Mucosa of descending colon (tissue), 3 donors: ENCODE measurements at regions not wholly inside any gene's neighbourhood (a gene's known extent, or its start where the extent isn't known, plus 50 kb on each side); places are given as distances from the start of the nearest gene placed in this dataset.

Experiments
- ATAC-seq: fragments of 200-7000 bp; cut with Tn5 transposase; one replicate; pipeline ENCODE4 v1.9.1; 2020; ENCODE audit warnings: mild to moderate bottlenecking, moderate library complexity
- DNase-seq, 3 donors: peaks; one replicate each; pipeline ENCODE4 v3.0.0-alpha.2; 2020
- H3K36me3 ChIP-seq: fragments of 200-600 bp; one replicate; pipeline ENCODE4 v1.8.0; 2021; ENCODE audit warnings: low read depth, mild to moderate bottlenecking
- H3K4me1 ChIP-seq: fragments of 200-600 bp; one replicate; pipeline ENCODE4 v1.8.0; 2021; ENCODE audit warnings: low read depth, mild to moderate bottlenecking
- H3K4me3 ChIP-seq: fragments of 200-600 bp; one replicate; pipeline ENCODE4 v1.8.0; 2021; ENCODE audit warnings: mild to moderate bottlenecking
- H3K9me3 ChIP-seq: fragments of 200-600 bp; one replicate; pipeline ENCODE4 v1.8.0; 2021; ENCODE audit warnings: mild to moderate bottlenecking
- intact Hi-C, 2 donors: fragments of 100-400 bp; cut with DNase I in 1 of 2; cut with micrococcal nuclease in 1 of 2; formaldehyde crosslinking; loops; one replicate each; pipeline versions ENCODE4 v1.11.0 to v1.11.1; 2022; cut with DNase I, micrococcal nuclease
- TF ChIP-seq, protein P1 (sequence below): fragments of 200-600 bp; IDR thresholded peaks from one replicate; pipeline ENCODE4 v1.8.0; 2022; ENCODE audit warnings: antibody characterized with exemption, mild to moderate bottlenecking
- donor health status: DM: no; HTN: no; CAD: no; lungs with moderate emphysema.
- donor health status: DM: no; HTN: no; CAD: no.
- donor health status: DM: no; HTN: yes; CAD: no.

DNA sequence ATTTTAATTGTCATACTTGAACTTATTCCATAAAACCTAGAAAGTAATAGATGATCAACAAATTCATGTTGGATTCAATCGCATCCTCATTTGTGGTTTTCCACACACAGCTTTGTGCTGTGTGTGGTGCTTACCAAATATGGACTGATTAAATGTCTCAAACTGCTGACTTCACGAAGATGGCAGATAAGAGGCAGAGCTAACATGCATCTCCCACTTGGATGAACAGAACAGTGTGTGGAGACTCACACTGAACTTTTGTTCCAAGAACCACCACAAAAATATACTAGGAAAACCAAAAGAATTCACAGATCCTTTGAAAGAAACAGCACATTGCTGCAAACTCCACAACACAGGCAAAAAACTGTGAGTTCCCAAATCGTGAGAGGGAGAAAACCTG lies 603.7 kb downstream of the TENT5A start:
- intact Hi-C loops, result no loop called here
- peaks cover 7% of the 10 kb centered on the region for H3K9me3 ChIP-seq
- ATAC-seq (no peak), DNase-seq (no peak)
- H3K4me1 ChIP-seq, result no peaks in the 10 kb centered on the region
- TF ChIP-seq, protein P1, sequence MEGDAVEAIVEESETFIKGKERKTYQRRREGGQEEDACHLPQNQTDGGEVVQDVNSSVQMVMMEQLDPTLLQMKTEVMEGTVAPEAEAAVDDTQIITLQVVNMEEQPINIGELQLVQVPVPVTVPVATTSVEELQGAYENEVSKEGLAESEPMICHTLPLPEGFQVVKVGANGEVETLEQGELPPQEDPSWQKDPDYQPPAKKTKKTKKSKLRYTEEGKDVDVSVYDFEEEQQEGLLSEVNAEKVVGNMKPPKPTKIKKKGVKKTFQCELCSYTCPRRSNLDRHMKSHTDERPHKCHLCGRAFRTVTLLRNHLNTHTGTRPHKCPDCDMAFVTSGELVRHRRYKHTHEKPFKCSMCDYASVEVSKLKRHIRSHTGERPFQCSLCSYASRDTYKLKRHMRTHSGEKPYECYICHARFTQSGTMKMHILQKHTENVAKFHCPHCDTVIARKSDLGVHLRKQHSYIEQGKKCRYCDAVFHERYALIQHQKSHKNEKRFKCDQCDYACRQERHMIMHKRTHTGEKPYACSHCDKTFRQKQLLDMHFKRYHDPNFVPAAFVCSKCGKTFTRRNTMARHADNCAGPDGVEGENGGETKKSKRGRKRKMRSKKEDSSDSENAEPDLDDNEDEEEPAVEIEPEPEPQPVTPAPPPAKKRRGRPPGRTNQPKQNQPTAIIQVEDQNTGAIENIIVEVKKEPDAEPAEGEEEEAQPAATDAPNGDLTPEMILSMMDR, result no peak
- H3K36me3 ChIP-seq, result no peaks in the 10 kb centered on the region
- H3K4me3 ChIP-seq, result no peak overlapping the region

DNA sequence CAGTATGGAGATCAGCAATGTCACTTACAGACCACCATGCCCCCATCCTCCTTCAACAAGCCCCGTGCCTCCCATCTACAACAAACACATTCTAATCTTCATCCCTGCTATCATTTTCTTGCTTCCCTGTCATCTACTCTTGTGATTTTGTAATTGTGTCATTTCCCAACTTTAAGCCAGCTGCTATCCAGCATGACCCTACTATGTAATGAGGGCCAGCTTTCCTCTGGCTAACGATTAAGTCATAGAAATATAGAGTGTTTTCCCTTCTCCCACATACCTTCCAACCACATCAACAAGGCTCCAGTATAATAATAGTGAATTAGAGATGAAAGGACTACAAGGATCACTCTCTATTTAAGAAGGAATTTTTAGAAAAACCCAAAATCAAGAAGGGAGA lies 607.0 kb downstream of the TENT5A start:
- ATAC-seq (no peak), DNase-seq (no peak)
- Histone ChIP-seq H3K9me3 (no peaks in the 10 kb centered on the region), H3K4me1 (no peaks in the 10 kb centered on the region), H3K36me3 (no peaks in the 10 kb centered on the region), H3K4me3 (no peak overlapping the region)
- intact Hi-C loops, result no loop called here
- TF ChIP-seq, protein P1, result no peak

DNA sequence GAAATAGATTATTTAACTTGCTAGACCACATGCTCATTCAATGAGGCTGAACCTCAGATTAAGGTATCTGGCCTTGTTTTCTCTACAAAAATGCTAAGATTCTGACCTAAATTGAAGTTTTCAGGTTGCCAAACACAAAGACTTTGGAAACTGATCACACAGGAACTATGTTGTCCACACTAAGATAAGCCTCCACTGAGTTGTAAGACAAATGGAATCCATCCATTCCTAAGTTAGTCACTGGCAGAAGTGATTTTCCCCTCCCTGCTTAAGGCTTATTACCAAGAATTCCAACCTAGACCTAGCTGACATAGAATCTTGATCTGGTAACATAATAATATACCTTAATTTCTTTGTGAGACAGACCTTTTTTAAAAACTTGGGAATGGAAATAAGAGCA lies 608.1 kb downstream of the TENT5A start:
- no peaks in the 10 kb centered on the region for H3K4me1 ChIP-seq
- intact Hi-C loops, result no loop called here
- no peak for DNase-seq
- H3K9me3 ChIP-seq, result no peaks in the 10 kb centered on the region
- no peak overlapping the region for H3K4me3 ChIP-seq
- no peak for ATAC-seq
- no peaks in the 10 kb centered on the region for H3K36me3 ChIP-seq
- TF ChIP-seq, protein P1, result no peak

DNA sequence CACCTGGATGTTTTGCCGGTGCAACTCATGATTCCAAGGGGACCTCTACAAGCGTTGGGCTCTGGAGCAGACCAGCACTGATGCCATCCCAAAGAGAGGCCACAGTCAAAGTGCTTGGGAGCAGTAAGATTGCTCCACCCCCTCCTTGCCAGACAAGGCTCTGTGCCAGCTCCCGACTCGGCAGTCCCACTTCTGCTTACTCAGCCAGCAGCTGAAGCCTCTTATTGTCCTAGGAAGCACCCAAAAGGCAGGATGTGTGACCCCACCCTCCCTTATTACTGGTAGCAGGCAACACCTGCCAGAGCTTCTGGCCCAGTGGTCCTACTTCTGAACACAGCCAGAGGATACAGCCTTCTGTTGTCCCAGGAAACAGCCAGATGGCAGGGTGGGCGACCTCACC lies 614.2 kb downstream of the TENT5A start:
- no peak for DNase-seq
- ATAC-seq, result no peak
- peaks cover 4% of the 10 kb centered on the region for H3K9me3 ChIP-seq
- H3K4me3 ChIP-seq, result no peak overlapping the region
- no peaks in the 10 kb centered on the region for H3K36me3 ChIP-seq
- intact Hi-C loops, result no loop called here
- H3K4me1 ChIP-seq, result no peaks in the 10 kb centered on the region
- TF ChIP-seq, protein P1, result no peak

DNA sequence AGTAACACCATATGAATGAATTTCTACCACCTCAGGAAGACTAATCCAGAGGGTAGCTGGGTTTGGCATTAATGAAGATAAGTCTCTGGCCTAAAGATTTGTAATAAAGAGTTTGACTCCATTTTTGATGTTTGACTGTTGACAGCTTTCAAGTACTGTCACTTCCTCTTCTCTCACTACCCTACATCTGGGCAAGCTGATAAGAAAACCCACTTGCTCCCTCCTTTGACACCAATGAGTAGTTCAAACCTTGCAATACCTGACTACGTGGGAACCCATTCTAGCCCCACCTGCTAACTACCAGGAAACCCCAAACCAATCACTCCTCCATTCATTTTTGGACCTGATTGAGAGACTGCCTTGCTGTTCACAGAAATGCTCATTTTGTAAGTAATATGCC lies 621.5 kb downstream of the TENT5A start:
- DNase-seq, result no peak
- intact Hi-C loops, result no loop called here
- Histone ChIP-seq H3K36me3 (no peaks in the 10 kb centered on the region), H3K9me3 (peaks cover 4% of the 10 kb centered on the region), H3K4me3 (no peak overlapping the region), H3K4me1 (no peaks in the 10 kb centered on the region)
- no peak for ATAC-seq
- TF ChIP-seq, protein P1, result no peak

DNA sequence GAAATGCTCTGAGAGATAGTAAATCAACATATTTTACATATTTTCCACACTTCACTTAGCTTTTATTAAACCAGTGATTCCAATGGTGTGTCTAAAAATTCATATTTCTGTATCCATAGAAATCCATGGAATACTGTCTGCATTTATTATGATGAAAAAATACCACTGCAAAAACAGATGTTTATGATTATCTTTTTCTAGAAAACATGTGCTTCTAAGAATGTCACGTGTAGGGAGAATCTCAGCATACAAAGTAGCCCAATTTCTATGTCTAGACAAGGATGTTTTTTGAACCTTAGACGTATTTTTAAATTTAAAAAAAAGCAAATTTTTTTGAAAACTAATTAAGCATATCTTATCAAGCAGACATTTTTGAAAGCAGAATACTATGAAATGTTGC lies 622.4 kb downstream of the TENT5A start:
- intact Hi-C loops, result no loop called here
- TF ChIP-seq, protein P1, result no peak

More for the DNA sequence above, 622.4 kb downstream of the TENT5A start:
- Histone ChIP-seq H3K4me1 (no peaks in the 10 kb centered on the region), H3K36me3 (no peaks in the 10 kb centered on the region), H3K4me3 (no peak overlapping the region), H3K9me3 (peaks cover 1% of the 10 kb centered on the region)
- ATAC-seq, result no peak
- DNase-seq, result no peak
